ENCODE measurements at regions not wholly inside any gene's neighbourhood (a gene's known extent, or its start where the extent isn't known, plus 50 kb on each side); places are given as distances from the start of the nearest gene placed in this dataset.
"Not testable (repeated sequence)": the region's sequence is repeated elsewhere in the genome, so short reads cannot be mapped to it uniquely, and the experiment has no call there.

GRCh38 chr1:830750-831149 lies 93.0 kb upstream of the SAMD11 start:
- not testable (repeated sequence) for H3K27me3 Mint-ChIP-seq; H3K36me3 Mint-ChIP-seq; H3K9me3 Mint-ChIP-seq (ENCODE audit: low read depth); H3K27ac Mint-ChIP-seq; H3K4me3 Mint-ChIP-seq
- peaks cover 37% of the 10 kb centered on the region for H3K4me1 Mint-ChIP-seq (ENCODE audit: low read depth)

DNA sequence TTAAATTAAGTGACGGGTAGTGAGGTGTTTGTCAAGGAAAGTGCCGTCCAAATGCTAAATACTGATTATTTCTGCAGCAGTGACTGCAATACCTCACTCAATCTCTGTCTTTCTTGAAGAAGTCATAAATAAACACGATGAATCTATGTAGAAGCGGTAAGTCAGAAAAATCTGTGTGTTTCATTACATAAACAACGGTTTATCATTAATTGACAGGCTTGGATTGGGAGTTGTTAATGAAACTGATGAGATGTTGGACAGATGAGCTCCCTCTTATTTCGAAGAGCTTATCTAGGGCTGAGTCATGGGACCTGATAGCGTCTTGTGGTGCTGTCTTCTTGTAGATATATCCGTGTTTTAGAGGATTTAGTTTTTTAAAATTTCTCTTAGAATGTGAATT lies 92.2 kb upstream of the SAMD11 start:
- Mint-ChIP-seq H3K36me3 (peaks cover 4% of the 10 kb centered on the region), H3K9me3 (ENCODE audit: low read depth) (no peaks in the 10 kb centered on the region), H3K27ac (no peak overlapping the region), H3K4me3 (no peak overlapping the region), H3K4me1 (ENCODE audit: low read depth) (peaks cover 33% of the 10 kb centered on the region), H3K27me3 (no peaks in the 10 kb centered on the region)

DNA sequence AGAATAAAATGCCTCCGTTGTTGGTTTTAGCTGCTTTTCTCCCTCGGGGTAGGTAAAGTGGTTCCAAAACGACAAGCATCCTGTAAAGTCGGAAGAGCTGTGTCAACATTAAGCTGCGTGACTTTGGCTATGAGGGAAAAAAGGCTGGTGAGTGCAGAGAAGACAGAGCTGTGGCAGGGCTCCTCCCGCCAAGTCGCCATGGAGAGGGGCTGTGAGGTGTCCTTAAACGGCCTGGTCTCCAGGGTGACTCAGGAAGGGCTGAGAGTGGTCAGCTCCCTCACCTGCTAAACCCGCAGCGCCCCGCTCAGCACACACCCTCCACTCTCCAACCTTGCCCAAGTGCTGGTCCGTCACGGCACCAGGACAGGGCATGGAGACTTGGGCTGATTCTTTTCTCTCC lies 91.6 kb upstream of the SAMD11 start:
- Mint-ChIP-seq H3K4me1 (ENCODE audit: low read depth) (peaks cover 34% of the 10 kb centered on the region), H3K27ac (no peak overlapping the region), H3K4me3 (no peak overlapping the region), H3K36me3 (peaks cover 4% of the 10 kb centered on the region), H3K9me3 (ENCODE audit: low read depth) (no peaks in the 10 kb centered on the region), H3K27me3 (no peaks in the 10 kb centered on the region)

DNA sequence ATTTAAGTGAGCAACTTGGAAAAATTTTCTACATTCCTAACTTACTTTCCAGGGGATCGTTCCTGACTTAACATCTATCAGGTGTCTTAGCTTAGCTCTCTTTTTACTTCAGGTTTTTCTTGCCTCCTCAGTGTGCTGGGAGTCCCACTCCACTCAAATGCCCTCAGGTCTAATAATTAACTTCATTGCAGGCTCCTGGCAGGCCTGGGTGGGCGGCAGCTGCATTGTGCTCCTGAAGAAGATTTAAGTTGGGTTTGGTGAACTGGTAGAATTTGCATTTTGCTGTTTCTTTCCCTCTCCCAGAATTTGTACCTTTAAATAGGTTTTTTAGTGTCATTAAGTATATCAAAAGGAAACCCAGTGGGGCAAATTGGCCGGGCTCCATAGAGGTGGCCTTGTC lies 90.5 kb upstream of the SAMD11 start:
- not testable (repeated sequence) for H3K4me3 Mint-ChIP-seq; H3K9me3 Mint-ChIP-seq (ENCODE audit: low read depth); H3K27ac Mint-ChIP-seq; H3K36me3 Mint-ChIP-seq; H3K27me3 Mint-ChIP-seq
- H3K4me1 Mint-ChIP-seq (ENCODE audit: low read depth): peaks cover 41% of the 10 kb centered on the region

DNA sequence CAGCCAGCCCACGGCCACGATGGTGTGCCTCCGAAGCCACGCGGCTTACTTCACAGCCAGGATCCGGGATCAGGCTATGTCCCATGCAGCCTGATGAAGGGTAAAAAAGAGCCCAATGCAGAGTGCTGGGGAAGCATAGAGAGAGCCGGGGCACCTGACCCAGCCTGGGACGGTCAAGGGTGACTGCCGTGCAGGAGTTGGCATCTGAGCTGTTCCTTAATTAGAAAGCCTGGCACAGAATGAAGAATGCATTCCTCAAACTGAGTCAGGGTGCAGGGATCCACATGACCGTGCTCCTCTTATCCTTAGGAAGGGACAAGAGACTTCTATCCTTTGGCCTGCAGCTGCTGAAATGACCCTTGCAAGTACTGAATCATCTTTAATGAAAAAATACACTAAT lies 88.2 kb upstream of the SAMD11 start:
- H3K27me3 Mint-ChIP-seq; H3K36me3 Mint-ChIP-seq; H3K27ac Mint-ChIP-seq; H3K4me3 Mint-ChIP-seq; H3K9me3 Mint-ChIP-seq (ENCODE audit: low read depth): not testable (repeated sequence)
- peaks cover 43% of the 10 kb centered on the region for H3K4me1 Mint-ChIP-seq (ENCODE audit: low read depth)

DNA sequence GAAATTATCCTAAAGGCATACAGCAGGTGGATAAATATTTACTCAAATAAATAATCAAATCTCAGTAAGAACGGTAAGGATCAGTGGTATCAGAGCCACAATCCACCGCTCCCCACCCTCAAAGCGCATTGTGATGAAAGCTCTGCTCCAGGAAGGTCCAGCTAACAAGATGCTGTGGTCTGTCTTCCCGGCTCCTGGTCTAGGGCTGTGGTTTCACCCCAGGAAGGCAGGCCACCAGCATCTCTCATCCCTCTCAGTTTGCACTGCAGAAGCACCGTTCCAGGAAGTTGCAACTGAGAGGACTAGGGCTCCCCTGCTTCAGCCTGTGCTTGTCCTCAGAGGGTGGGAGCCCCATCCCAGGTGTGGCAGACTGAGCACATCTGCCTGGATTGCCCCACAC lies 86.1 kb upstream of the SAMD11 start:
- H3K27ac Mint-ChIP-seq; H3K4me3 Mint-ChIP-seq; H3K27me3 Mint-ChIP-seq; H3K9me3 Mint-ChIP-seq (ENCODE audit: low read depth); H3K36me3 Mint-ChIP-seq: not testable (repeated sequence)
- peaks cover 51% of the 10 kb centered on the region for H3K4me1 Mint-ChIP-seq (ENCODE audit: low read depth)

DNA sequence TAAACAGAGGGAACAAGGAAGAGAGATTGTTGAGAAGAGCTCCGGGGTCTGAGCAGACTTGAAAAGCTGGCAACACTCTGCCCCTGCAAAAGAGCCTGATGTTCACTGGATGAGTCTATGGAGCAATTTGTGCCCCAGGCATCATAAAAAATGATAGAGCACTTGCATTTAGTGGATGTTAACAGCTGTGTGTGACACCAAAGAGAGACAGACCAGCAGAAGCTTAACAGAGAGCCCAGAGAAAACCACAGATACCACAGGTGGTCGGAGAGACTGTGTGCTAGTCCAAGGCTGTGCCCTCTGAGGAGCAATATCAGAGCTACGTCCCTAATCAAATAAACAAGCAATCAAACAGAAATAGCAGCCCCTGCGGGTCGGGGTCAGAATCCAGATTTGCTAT lies 85.4 kb upstream of the SAMD11 start:
- not testable (repeated sequence) for H3K27me3 Mint-ChIP-seq; H3K36me3 Mint-ChIP-seq; H3K9me3 Mint-ChIP-seq (ENCODE audit: low read depth); H3K4me3 Mint-ChIP-seq
- H3K4me1 Mint-ChIP-seq (ENCODE audit: low read depth): peaks cover 58% of the 10 kb centered on the region
- H3K27ac Mint-ChIP-seq: peak overlapping the region; percentile 64

- Mint-ChIP-seq H3K27ac (peak overlapping the region; percentile 84), H3K4me3 (peak overlapping the region; percentile 51), H3K4me1 (ENCODE audit: low read depth) (peaks cover 74% of the 10 kb centered on the region)
Observed at GRCh38 chr1:840592-840991, 83.1 kb upstream of the SAMD11 start.

GRCh38 chr1:841671-842425 lies 81.9 kb upstream of the SAMD11 start:
- not testable (repeated sequence) for H3K9me3 Mint-ChIP-seq (ENCODE audit: low read depth); H3K27me3 Mint-ChIP-seq; H3K36me3 Mint-ChIP-seq
- H3K4me1 Mint-ChIP-seq (ENCODE audit: low read depth): peaks cover 75% of the 10 kb centered on the region
- peak overlapping the region; percentile 84 for H3K27ac Mint-ChIP-seq
- peak overlapping the region; percentile 58 for H3K4me3 Mint-ChIP-seq

More at GRCh38 chr1:840592-840991, 83.1 kb upstream of the SAMD11 start:
- H3K9me3 Mint-ChIP-seq (ENCODE audit: low read depth); H3K27me3 Mint-ChIP-seq; H3K36me3 Mint-ChIP-seq: not testable (repeated sequence)

GRCh38 chr1:842799-843198 lies 80.9 kb upstream of the SAMD11 start:
- peak overlapping the region; percentile 58 for H3K4me3 Mint-ChIP-seq
- H3K9me3 Mint-ChIP-seq (ENCODE audit: low read depth); H3K27me3 Mint-ChIP-seq; H3K36me3 Mint-ChIP-seq: not testable (repeated sequence)
- H3K27ac Mint-ChIP-seq: peak overlapping the region; percentile 81
- H3K4me1 Mint-ChIP-seq (ENCODE audit: low read depth): peaks cover 71% of the 10 kb centered on the region

- H3K36me3 Mint-ChIP-seq; H3K27me3 Mint-ChIP-seq; H3K9me3 Mint-ChIP-seq (ENCODE audit: low read depth): not testable (repeated sequence)
- Mint-ChIP-seq H3K27ac (peak overlapping the region; percentile 83), H3K4me3 (peak overlapping the region; percentile 59), H3K4me1 (ENCODE audit: low read depth) (peaks cover 62% of the 10 kb centered on the region)
Observed at GRCh38 chr1:843946-844345, 79.8 kb upstream of the SAMD11 start.

- H3K36me3 Mint-ChIP-seq: no peaks in the 10 kb centered on the region
- peak overlapping the region; percentile 20 for H3K4me3 Mint-ChIP-seq
- no peaks in the 10 kb centered on the region for H3K27me3 Mint-ChIP-seq
- peaks cover 58% of the 10 kb centered on the region for H3K4me1 Mint-ChIP-seq (ENCODE audit: low read depth)
- no peaks in the 10 kb centered on the region for H3K9me3 Mint-ChIP-seq (ENCODE audit: low read depth)
- H3K27ac Mint-ChIP-seq: peak overlapping the region; percentile 83
Observed at GRCh38 chr1:844472-845026, 79.2 kb upstream of the SAMD11 start.

GRCh38 chr1:845641-846040 lies 78.1 kb upstream of the SAMD11 start:
- H3K9me3 Mint-ChIP-seq (ENCODE audit: low read depth); H3K36me3 Mint-ChIP-seq; H3K27me3 Mint-ChIP-seq; H3K4me3 Mint-ChIP-seq: not testable (repeated sequence)
- Mint-ChIP-seq H3K4me1 (ENCODE audit: low read depth) (peaks cover 47% of the 10 kb centered on the region), H3K27ac (peak overlapping the region; percentile 59)

- H3K4me1 Mint-ChIP-seq (ENCODE audit: low read depth); H3K4me3 Mint-ChIP-seq; H3K27me3 Mint-ChIP-seq; H3K36me3 Mint-ChIP-seq; H3K27ac Mint-ChIP-seq; H3K9me3 Mint-ChIP-seq (ENCODE audit: low read depth): not testable (repeated sequence)
Observed at GRCh38 chr1:849873-850272, 73.8 kb upstream of the SAMD11 start.

DNA sequence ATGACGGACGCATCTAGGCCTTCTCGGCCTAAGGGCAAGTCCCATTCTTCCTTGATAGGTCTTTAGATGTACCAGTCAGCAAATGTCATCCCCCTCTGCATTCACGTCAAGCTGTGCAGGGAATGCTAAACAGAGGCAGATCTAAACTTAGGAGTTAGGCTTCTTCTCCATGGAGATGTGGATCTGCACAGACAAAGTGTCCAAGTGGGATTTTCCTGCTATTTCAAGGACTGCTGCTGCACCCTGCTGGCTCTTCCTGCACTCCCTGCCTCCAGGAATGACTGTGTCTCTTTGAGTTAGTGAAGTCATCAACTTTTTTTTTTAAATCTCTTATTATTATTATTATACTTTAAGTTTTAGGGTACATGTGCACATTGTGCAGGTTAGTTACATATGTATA lies 73.4 kb upstream of the SAMD11 start:
- H3K36me3 Mint-ChIP-seq; H3K4me3 Mint-ChIP-seq; H3K27me3 Mint-ChIP-seq; H3K27ac Mint-ChIP-seq; H3K9me3 Mint-ChIP-seq (ENCODE audit: low read depth): not testable (repeated sequence)
- peaks cover 10% of the 10 kb centered on the region for H3K4me1 Mint-ChIP-seq (ENCODE audit: low read depth)

- not testable (repeated sequence) for H3K27ac Mint-ChIP-seq; H3K27me3 Mint-ChIP-seq; H3K36me3 Mint-ChIP-seq; H3K4me3 Mint-ChIP-seq; H3K4me1 Mint-ChIP-seq (ENCODE audit: low read depth); H3K9me3 Mint-ChIP-seq (ENCODE audit: low read depth)
Observed at GRCh38 chr1:851398-851797, 72.3 kb upstream of the SAMD11 start.
